ENCODE measurements at regions not wholly inside any gene's neighbourhood (a gene's known extent, or its start where the extent isn't known, plus 50 kb on each side); places are given as distances from the start of the nearest gene placed in this dataset.
A peak's percentile ranks its signal among the peaks of the same experiment; 100 is the strongest.
"Not testable (repeated sequence)": the region's sequence is repeated elsewhere in the genome, so short reads cannot be mapped to it uniquely, and the experiment has no call there.

DNA sequence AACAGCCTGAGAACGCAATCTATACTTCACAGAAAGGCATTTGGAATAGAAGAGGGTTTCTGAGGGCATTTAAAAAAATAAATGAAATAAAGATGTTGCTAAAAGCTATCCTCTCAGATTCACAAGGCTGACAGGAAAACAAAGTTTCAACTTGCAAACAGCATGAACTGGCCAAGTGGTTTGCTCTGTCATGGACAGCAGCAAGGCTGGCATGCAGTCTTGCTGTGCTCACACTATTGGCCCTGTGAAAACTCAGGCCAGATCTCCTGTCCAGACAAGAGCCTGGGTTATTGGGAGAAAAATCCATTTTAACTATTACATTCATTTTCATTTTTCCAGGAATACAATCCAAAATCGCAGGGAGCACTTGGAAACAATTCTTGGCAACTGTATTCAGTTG, 506.2 kb upstream of the SLC35B3 start:
- no peak for DNase-seq
- Histone ChIP-seq H3K36me3 (replicated peaks; ENCODE audit: control insufficient read depth, insufficient read depth, low read length) (no peaks in the 10 kb centered on the region), H3K27me3 (ENCODE audit: control insufficient read depth, insufficient read depth, low read length) (no peaks in the 10 kb centered on the region), H3K4me3 (ENCODE audit: insufficient read depth, low read depth, low read length) (no peak overlapping the region)

DNA sequence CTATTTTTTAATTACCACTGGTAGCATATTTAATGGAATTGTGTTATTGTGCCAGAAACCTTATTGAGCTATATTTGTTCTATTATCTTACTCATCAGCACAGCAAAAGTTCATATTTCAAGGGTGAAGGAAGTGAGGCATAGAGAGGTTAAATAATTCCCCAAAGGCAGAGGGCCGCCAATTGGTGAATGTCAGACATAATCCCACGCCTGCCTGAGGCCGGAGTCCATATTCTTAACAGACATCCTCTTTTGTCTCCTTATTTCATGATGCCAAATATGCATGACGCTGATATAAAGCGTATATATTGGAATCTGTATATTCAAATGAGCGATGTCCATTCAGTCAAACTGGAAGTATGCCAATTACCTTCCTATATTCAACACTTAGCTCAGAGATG, 505.0 kb upstream of the SLC35B3 start:
- H3K27me3 ChIP-seq (ENCODE audit: control insufficient read depth, insufficient read depth, low read length) = no peaks in the 10 kb centered on the region

DNA sequence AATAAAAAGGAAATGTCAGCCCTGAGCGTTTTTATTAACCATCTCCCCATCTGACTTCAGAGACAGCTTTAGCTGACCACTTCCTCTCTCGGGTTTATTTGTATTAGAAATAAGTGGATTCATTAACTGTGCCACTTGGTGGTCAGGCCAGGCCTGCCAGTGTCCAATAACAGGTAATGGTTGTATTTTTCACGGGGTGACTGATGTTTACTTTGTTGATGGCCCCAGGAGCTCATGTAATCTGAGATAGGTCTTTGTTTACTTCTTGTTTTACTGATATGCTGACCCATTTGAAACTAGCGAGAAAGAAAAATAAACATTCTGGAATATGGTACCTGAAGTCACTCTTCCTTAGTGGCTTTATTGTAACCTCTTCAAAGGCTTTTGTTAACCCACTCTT, 504.3 kb upstream of the SLC35B3 start:
- Histone ChIP-seq H3K4me3 (ENCODE audit: insufficient read depth, low read depth, low read length) (no peak overlapping the region), H3K27me3 (ENCODE audit: control insufficient read depth, insufficient read depth, low read length) (no peaks in the 10 kb centered on the region), H3K36me3 (replicated peaks; ENCODE audit: control insufficient read depth, insufficient read depth, low read length) (no peaks in the 10 kb centered on the region)
- no peak for DNase-seq

More for the DNA sequence above, 505.0 kb upstream of the SLC35B3 start:
- no peaks in the 10 kb centered on the region for H3K36me3 ChIP-seq (replicated peaks; ENCODE audit: control insufficient read depth, insufficient read depth, low read length)
- no peak for DNase-seq
- no peak overlapping the region for H3K4me3 ChIP-seq (ENCODE audit: insufficient read depth, low read depth, low read length)

DNA sequence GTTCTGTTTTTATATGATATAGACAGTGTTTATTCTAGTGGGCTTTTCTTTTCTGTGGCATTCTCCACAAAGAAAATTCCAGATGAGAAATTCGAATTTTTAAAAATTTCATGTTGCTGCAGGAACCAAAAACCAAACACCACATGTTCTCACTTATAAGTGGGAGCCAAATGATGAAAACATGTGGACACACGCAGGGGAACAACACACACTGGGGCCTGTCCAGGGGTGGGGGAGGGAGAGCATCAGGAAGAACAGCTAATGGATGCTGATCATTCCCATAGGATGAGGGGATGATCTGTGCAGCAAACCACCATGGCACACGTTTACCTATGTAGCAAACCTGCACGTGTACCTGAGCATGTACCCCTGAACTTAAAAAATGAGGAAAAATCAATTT, 499.0 kb upstream of the SLC35B3 start:
- DNase-seq = no peak
- no peaks in the 10 kb centered on the region for H3K27me3 ChIP-seq (ENCODE audit: control insufficient read depth, insufficient read depth, low read length)
- no peak overlapping the region for H3K4me3 ChIP-seq (ENCODE audit: insufficient read depth, low read depth, low read length)
- H3K36me3 ChIP-seq (replicated peaks; ENCODE audit: control insufficient read depth, insufficient read depth, low read length) = no peaks in the 10 kb centered on the region

GRCh38 chr6:8930009-8930408, 494.7 kb upstream of the SLC35B3 start:
- Histone ChIP-seq H3K4me3 (ENCODE audit: insufficient read depth, low read depth, low read length) (no peak overlapping the region), H3K36me3 (replicated peaks; ENCODE audit: control insufficient read depth, insufficient read depth, low read length) (no peaks in the 10 kb centered on the region), H3K27me3 (ENCODE audit: control insufficient read depth, insufficient read depth, low read length) (no peaks in the 10 kb centered on the region)
- no peak for DNase-seq

- not testable (repeated sequence) for H3K27me3 ChIP-seq (ENCODE audit: control insufficient read depth, insufficient read depth, low read length); H3K36me3 ChIP-seq (replicated peaks; ENCODE audit: control insufficient read depth, insufficient read depth, low read length); H3K4me3 ChIP-seq (ENCODE audit: insufficient read depth, low read depth, low read length); DNase-seq
Observed at GRCh38 chr6:8920244-8920643, 484.9 kb upstream of the SLC35B3 start.

DNA sequence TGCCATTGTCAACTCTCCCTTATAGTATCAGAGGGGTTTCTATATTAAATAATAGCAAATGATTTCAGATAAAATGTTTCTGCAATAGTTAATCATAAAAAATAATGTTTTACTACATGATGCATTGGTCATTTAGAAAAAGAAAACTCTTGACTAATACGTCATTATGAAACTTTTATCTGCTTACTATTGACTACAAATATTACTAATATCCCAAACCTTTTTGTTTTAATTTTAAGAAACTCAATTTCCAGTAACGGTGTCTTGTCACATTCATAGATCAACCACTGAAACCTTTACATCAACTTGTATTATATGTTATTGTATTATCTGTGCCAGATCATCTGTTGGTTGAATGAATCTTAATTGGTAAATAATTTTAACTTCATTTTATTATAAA, 482.9 kb upstream of the SLC35B3 start:
- Histone ChIP-seq H3K4me3 (ENCODE audit: insufficient read depth, low read depth, low read length) (no peak overlapping the region), H3K36me3 (replicated peaks; ENCODE audit: control insufficient read depth, insufficient read depth, low read length) (no peaks in the 10 kb centered on the region), H3K27me3 (ENCODE audit: control insufficient read depth, insufficient read depth, low read length) (no peaks in the 10 kb centered on the region)
- no peak for DNase-seq

DNA sequence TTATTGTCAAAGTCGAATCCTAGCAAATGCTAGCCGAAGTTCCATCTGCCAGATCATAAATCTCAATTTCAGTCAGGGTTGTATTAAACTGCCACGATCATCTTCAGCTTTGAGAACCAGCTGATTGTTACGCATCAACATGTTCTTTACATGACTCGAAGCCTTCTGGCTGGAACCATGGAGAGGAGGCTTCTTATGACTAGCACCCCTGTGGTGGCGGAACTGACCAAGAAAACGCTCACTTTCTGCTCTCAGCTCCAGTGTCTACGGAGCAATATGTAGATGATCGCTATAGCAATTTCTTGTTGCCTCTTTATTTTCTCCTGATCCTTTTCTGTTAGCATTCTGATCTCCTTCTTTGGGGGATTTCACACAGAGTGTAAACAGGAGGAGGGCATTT, 479.4 kb upstream of the SLC35B3 start:
- no peak for DNase-seq
- Histone ChIP-seq H3K27me3 (ENCODE audit: control insufficient read depth, insufficient read depth, low read length) (no peaks in the 10 kb centered on the region), H3K4me3 (ENCODE audit: insufficient read depth, low read depth, low read length) (no peak overlapping the region), H3K36me3 (replicated peaks; ENCODE audit: control insufficient read depth, insufficient read depth, low read length) (no peaks in the 10 kb centered on the region)

DNA sequence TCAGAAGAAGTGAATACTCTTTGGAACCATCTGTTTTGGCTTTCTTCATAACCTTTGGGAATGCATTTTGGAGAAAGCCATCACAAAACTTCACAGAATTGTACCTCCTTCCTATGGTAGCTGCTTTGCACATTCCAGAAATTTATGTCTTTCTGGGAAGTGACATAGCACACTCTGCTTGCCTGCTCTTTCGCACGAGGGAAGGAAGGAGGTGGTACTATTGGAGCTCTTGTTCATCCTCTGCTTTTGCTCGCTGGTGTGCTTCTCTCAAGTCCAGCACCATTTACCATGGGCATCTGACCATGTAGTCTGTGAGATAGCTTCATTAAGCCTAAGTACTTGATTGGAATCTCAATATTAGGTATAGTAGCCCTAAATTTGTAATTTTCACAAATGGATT, 473.3 kb upstream of the SLC35B3 start:
- Histone ChIP-seq H3K4me3 (ENCODE audit: insufficient read depth, low read depth, low read length) (no peak overlapping the region), H3K36me3 (replicated peaks; ENCODE audit: control insufficient read depth, insufficient read depth, low read length) (no peaks in the 10 kb centered on the region), H3K27me3 (ENCODE audit: control insufficient read depth, insufficient read depth, low read length) (no peaks in the 10 kb centered on the region)
- no peak for DNase-seq

DNA sequence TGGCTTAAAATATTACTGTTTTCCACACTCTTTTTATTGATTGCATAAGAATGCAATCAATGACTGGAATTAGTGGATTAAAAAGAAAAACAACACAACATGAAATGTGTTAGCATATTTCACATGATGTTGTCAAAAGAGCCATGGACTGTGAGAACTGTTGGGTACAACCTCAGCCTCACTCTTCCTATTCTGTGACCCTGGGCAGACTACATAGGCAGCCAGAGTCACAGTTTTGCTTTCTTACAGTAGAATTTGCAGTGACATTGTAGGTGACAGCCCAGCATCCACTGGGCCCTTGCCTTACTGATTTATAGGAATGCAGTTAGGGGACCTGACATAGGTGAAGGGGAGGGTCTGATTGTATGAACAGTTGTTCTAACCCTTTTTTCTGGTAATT, 471.4 kb upstream of the SLC35B3 start:
- Histone ChIP-seq H3K36me3 (replicated peaks; ENCODE audit: control insufficient read depth, insufficient read depth, low read length) (no peaks in the 10 kb centered on the region), H3K4me3 (ENCODE audit: insufficient read depth, low read depth, low read length) (no peak overlapping the region), H3K27me3 (ENCODE audit: control insufficient read depth, insufficient read depth, low read length) (no peaks in the 10 kb centered on the region)
- DNase-seq = no peak

DNA sequence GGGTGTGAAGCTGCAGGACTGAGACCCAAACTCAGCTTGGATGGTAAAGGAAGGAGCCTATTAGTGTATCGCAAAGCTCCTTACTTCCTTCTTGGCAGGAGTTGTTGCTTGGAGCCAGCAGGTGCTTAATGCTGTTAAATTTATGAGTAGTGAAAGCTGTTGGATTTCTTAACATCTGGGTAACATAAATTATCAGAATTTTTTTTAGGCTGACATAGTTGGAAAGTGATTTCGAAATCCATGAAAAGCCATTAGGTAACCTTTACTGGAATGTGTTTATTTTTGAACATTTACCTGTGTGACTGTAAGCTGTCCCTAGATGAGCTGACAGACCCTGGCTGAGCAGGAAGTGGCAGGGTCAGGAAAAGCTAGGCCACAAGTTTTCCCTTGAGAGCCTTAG, 470.4 kb upstream of the SLC35B3 start:
- no peaks in the 10 kb centered on the region for H3K36me3 ChIP-seq (replicated peaks; ENCODE audit: control insufficient read depth, insufficient read depth, low read length)
- DNase-seq = no peak
- H3K27me3 ChIP-seq (ENCODE audit: control insufficient read depth, insufficient read depth, low read length) = no peaks in the 10 kb centered on the region
- no peak overlapping the region for H3K4me3 ChIP-seq (ENCODE audit: insufficient read depth, low read depth, low read length)

DNA sequence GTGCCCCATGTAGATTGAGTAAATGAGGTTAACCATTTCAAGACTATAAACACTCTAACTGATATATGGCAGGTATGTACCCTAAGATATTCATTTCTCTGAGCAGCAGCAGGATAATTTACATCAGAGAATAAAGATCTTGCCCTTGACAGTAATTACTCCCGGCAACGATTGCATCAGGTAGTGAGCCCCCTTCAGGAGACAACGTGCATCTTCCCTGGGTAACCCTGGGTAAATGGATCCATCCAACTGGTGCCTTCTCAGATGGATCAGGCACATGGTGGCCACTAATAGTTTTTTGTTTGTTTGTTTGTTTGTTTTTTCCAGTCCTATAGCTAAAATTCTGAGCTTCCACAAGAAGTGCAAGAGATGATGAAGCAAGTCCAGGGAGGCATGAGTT, 469.4 kb upstream of the SLC35B3 start:
- no peaks in the 10 kb centered on the region for H3K36me3 ChIP-seq (replicated peaks; ENCODE audit: control insufficient read depth, insufficient read depth, low read length)
- DNase-seq = peak; percentile 16
- no peaks in the 10 kb centered on the region for H3K27me3 ChIP-seq (ENCODE audit: control insufficient read depth, insufficient read depth, low read length)
- no peak overlapping the region for H3K4me3 ChIP-seq (ENCODE audit: insufficient read depth, low read depth, low read length)

DNA sequence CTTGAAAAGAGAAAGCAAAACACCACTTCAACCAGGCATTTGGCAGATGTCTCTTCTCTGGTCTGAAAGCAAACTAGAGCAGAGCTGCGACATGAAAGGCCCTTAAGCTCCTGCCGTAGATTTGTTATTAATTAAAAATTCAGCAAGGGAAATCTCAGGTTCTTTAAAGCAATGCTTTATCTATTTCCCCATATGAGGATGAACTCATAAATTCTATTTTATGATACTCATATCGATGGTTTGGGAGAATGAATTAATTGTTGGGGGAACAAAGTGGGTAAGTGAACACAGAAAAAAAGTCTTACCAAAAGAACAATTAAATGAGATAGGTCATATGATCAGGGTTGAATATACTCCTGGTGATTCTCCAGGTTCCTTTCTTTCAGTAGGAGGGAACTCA, 464.7 kb upstream of the SLC35B3 start:
- Histone ChIP-seq H3K4me3 (ENCODE audit: insufficient read depth, low read depth, low read length) (no peak overlapping the region), H3K36me3 (replicated peaks; ENCODE audit: control insufficient read depth, insufficient read depth, low read length) (no peaks in the 10 kb centered on the region), H3K27me3 (ENCODE audit: control insufficient read depth, insufficient read depth, low read length) (no peaks in the 10 kb centered on the region)
- no peak for DNase-seq

GRCh38 chr6:8889514-8889913, 454.2 kb upstream of the SLC35B3 start:
- H3K36me3 ChIP-seq (replicated peaks; ENCODE audit: control insufficient read depth, insufficient read depth, low read length) = no peaks in the 10 kb centered on the region
- H3K27me3 ChIP-seq (ENCODE audit: control insufficient read depth, insufficient read depth, low read length) = no peaks in the 10 kb centered on the region
- H3K4me3 ChIP-seq (ENCODE audit: insufficient read depth, low read depth, low read length) = no peak overlapping the region
- no peak for DNase-seq

GRCh38 chr6:8888468-8888867, 453.1 kb upstream of the SLC35B3 start:
- H3K4me3 ChIP-seq (ENCODE audit: insufficient read depth, low read depth, low read length) = no peak overlapping the region
- no peaks in the 10 kb centered on the region for H3K27me3 ChIP-seq (ENCODE audit: control insufficient read depth, insufficient read depth, low read length)
- H3K36me3 ChIP-seq (replicated peaks; ENCODE audit: control insufficient read depth, insufficient read depth, low read length) = no peaks in the 10 kb centered on the region
- DNase-seq = peak; percentile 32

GRCh38 chr6:8881663-8882062, 446.3 kb upstream of the SLC35B3 start:
- H3K4me3 ChIP-seq (ENCODE audit: insufficient read depth, low read depth, low read length) = no peak overlapping the region
- H3K27me3 ChIP-seq (ENCODE audit: control insufficient read depth, insufficient read depth, low read length) = no peaks in the 10 kb centered on the region
- H3K36me3 ChIP-seq (replicated peaks; ENCODE audit: control insufficient read depth, insufficient read depth, low read length) = no peaks in the 10 kb centered on the region
- no peak for DNase-seq

Data from H7 (cell line).